ENCODE measurements at regions not wholly inside any gene's neighbourhood (a gene's known extent, or its start where the extent isn't known, plus 50 kb on each side); places are given as distances from the start of the nearest gene placed in this dataset.

GRCh38 chr6:121890307-121890910 lies 455.0 kb downstream of the GJA1 start:
- TF ChIP-seq GATA3 (IDR thresholded peaks at IDR 0.05; ENCODE audit: low read depth, low read length) (no peak), GATA2 (IDR thresholded peaks at IDR 0.05; ENCODE audit: low read depth, low read length) (no peak)

All from SH-SY5Y (cell line).